Spleen (tissue), 11 donors: ENCODE measurements at regions not wholly inside any gene's neighbourhood (a gene's known extent, or its start where the extent isn't known, plus 50 kb on each side); places are given as distances from the start of the nearest gene placed in this dataset.
A peak's percentile ranks its signal among the peaks of the same experiment; 100 is the strongest.

Experiments
- DNase-seq: peaks from one replicate; pipeline ENCODE4 v3.0.0-alpha.2; 2020
- H3K27ac ChIP-seq, 8 donors: fragments of 200-600 bp; sonication (generic) in 7 of 8; 1 replicate in 4 of 8; 2 replicates in 4 of 8; pipeline versions ENCODE4 v1.5.0 to v1.8.0; 2016 to 2021; ENCODE audit warnings: inconsistent platforms in 4 of 8, mild to moderate bottlenecking in 4 of 8, moderate library complexity in 1 of 8
- H3K27me3 ChIP-seq, 7 donors: fragments of 200-600 bp; sonication (generic) in 6 of 7; replicated peaks in 1 of 7; 1 replicate in 4 of 7; 2 replicates in 3 of 7; pipeline versions ENCODE4 v1.5.0 to v1.8.0; 2016 to 2021; ENCODE audit warnings: inconsistent platforms in 3 of 7, mild to moderate bottlenecking in 1 of 7
- H3K36me3 ChIP-seq, 6 donors: fragments of 200-600 bp; sonication (generic) in 5 of 6; 1 replicate in 4 of 6; 2 replicates in 2 of 6; pipeline versions ENCODE4 v1.5.0 to v1.8.0; 2016 to 2021; ENCODE audit warnings: inconsistent platforms in 2 of 6
- H3K4me1 ChIP-seq, 6 donors: fragments of 200-600 bp; sonication (generic) in 5 of 6; 1 replicate in 3 of 6; 2 replicates in 3 of 6; pipeline versions ENCODE4 v1.5.0 to v1.8.0; 2016 to 2021; ENCODE audit warnings: inconsistent platforms in 3 of 6
- H3K4me3 ChIP-seq, 8 donors: fragments of 200-600 bp; sonication (generic) in 7 of 8; 1 replicate in 4 of 8; 2 replicates in 4 of 8; pipeline versions ENCODE4 v1.5.0 to v1.8.0; 2016 to 2021; ENCODE audit warnings: inconsistent platforms in 4 of 8, mild to moderate bottlenecking in 4 of 8, moderate library complexity in 2 of 8
- H3K9me3 ChIP-seq, 8 donors: fragments of 200-600 bp; sonication (generic) in 7 of 8; 1 replicate in 4 of 8; 2 replicates in 4 of 8; pipeline versions ENCODE4 v1.5.0 to v1.8.0; 2016 to 2021; ENCODE audit warnings: inconsistent platforms in 4 of 8
- POLR2A ChIP-seq, 3 donors: fragments of 450-650 bp; IDR thresholded peaks; one replicate each; pipeline ENCODE4 v1.5.1; 2017; ENCODE audit warnings: antibody characterized with exemption in 3 of 3, mild to moderate bottlenecking in 1 of 3
- POLR2AphosphoS5 ChIP-seq, 3 donors: sonication (generic); formaldehyde crosslinking; IDR thresholded peaks; one replicate each; pipeline ENCODE4 v1.5.1; 2017; ENCODE audit warnings: antibody characterized with exemption in 3 of 3
- WGBS, 5 donors: extraction: QIAGEN DNeasy Blood & Tissue Kit in 3 of 5; methylation state at CpG; one replicate each; pipeline versions ENCODE4 v1.1.5 to v1.1.7; 2013 to 2018; 5-methylcytosine and 5-hydroxymethylcytosine counted together
- intact Hi-C: fragments of 100-400 bp; cut with DNase I; formaldehyde crosslinking; loops from one replicate; pipeline ENCODE4 v1.15.0; 2023; ENCODE audit warnings: low total_unique reads
- TF ChIP-seq, protein P1 (sequence below), 11 experiments: fragments of 200-600 bp in 7 of 11; fragments of 450-650 bp in 4 of 11; sonication (generic) in 4 of 11; IDR thresholded peaks in 8 of 11; conservative IDR thresholded peaks in 3 of 11; 1 replicate in 7 of 11; 2 replicates in 4 of 11; pipeline versions ENCODE4 v1.4.0 to v1.8.0; 2016 to 2021; ENCODE audit warnings: antibody characterized with exemption in 11 of 11, inconsistent platforms in 4 of 11, mild to moderate bottlenecking in 1 of 11
- donor health status: healthy with polysubstance abuse.
- donor health status: DM: no; HTN: no; CAD: no; lungs with moderate emphysema.
- donor health status: DM: no; HTN: no; CAD: no.
- donor health status: Bipolar disorder and iron deficiency.
- donor health status: healthy.
- donor health status: DM: no; HTN: no; CAD: no.
- donor health status: DM: yes; HTN: yes; CAD: no.

- H3K4me1 ChIP-seq = peaks cover 0 to 7% (median 0%) of the 10 kb centered on the region in 6 donors
- DNase-seq = no peak
- WGBS, 5 donors = 61 to 85% (median 77%) methylated on average over 1 of the region's 1 CpG
- no peaks in the 10 kb centered on the region for H3K9me3 ChIP-seq
- no peak overlapping the region for H3K4me3 ChIP-seq
- TF ChIP-seq POLR2AphosphoS5 (IDR thresholded peaks at IDR 0.05) (no peak), POLR2A (IDR thresholded peaks at IDR 0.05) (no peak)
- TF ChIP-seq, protein P1, sequence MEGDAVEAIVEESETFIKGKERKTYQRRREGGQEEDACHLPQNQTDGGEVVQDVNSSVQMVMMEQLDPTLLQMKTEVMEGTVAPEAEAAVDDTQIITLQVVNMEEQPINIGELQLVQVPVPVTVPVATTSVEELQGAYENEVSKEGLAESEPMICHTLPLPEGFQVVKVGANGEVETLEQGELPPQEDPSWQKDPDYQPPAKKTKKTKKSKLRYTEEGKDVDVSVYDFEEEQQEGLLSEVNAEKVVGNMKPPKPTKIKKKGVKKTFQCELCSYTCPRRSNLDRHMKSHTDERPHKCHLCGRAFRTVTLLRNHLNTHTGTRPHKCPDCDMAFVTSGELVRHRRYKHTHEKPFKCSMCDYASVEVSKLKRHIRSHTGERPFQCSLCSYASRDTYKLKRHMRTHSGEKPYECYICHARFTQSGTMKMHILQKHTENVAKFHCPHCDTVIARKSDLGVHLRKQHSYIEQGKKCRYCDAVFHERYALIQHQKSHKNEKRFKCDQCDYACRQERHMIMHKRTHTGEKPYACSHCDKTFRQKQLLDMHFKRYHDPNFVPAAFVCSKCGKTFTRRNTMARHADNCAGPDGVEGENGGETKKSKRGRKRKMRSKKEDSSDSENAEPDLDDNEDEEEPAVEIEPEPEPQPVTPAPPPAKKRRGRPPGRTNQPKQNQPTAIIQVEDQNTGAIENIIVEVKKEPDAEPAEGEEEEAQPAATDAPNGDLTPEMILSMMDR (IDR thresholded peaks at IDR 0.05 in 8 of 11, conservative IDR thresholded peaks at IDR 0.05 in 3 of 11) = no peak
- H3K36me3 ChIP-seq = no peaks in the 10 kb centered on the region
- intact Hi-C loops = no loop called here
- H3K27ac ChIP-seq = peak overlapping the region in 2 of 8 donors; percentile 4 to 23
- no peaks in the 10 kb centered on the region for H3K27me3 ChIP-seq
Measured at GRCh38 chr1:192862271-192862670, 53.4 kb downstream of the RGS2 start.

- Histone ChIP-seq H3K4me1 (peaks cover 0 to 20% (median 6%) of the 10 kb centered on the region in 6 donors), H3K4me3 (no peak overlapping the region), H3K27me3 (no peaks in the 10 kb centered on the region), H3K36me3 (no peaks in the 10 kb centered on the region), H3K9me3 (peaks cover 0 to 3% (median 0%) of the 10 kb centered on the region in 8 donors), H3K27ac (peak overlapping the region in 6 of 8 donors; percentile 40 to 72 (median 56))
- no peak for DNase-seq
- intact Hi-C loops = no loop called here
- TF ChIP-seq, protein P1 (IDR thresholded peaks at IDR 0.05 in 8 of 11, conservative IDR thresholded peaks at IDR 0.05 in 3 of 11) = no peak
- TF ChIP-seq POLR2AphosphoS5 (IDR thresholded peaks at IDR 0.05) = no peak
- no peak for TF ChIP-seq POLR2A (IDR thresholded peaks at IDR 0.05)
- WGBS, 5 donors = 61 to 76% (median 70%) methylated on average over 5 of the region's 5 CpGs
Measured at GRCh38 chr1:192866241-192866868, 57.5 kb downstream of the RGS2 start.

GRCh38 chr1:192867180-192867579 lies 58.3 kb downstream of the RGS2 start:
- Histone ChIP-seq H3K36me3 (no peaks in the 10 kb centered on the region), H3K27ac (peak overlapping the region in 1 of 8 donors; percentile 72), H3K4me3 (no peak overlapping the region), H3K4me1 (peaks cover 0 to 20% (median 6%) of the 10 kb centered on the region in 6 donors), H3K9me3 (peaks cover 0 to 8% (median 0%) of the 10 kb centered on the region in 8 donors), H3K27me3 (no peaks in the 10 kb centered on the region)
- intact Hi-C loops = no loop called here
- TF ChIP-seq, protein P1 (IDR thresholded peaks at IDR 0.05 in 8 of 11, conservative IDR thresholded peaks at IDR 0.05 in 3 of 11) = no peak
- no peak for TF ChIP-seq POLR2A (IDR thresholded peaks at IDR 0.05)
- no peak for TF ChIP-seq POLR2AphosphoS5 (IDR thresholded peaks at IDR 0.05)
- 88 to 94% (median 90%) methylated on average over 4 of the region's 4 CpGs for WGBS, 5 donors
- no peak for DNase-seq

- Histone ChIP-seq H3K27me3 (no peaks in the 10 kb centered on the region), H3K4me1 (peaks cover 0 to 20% (median 2%) of the 10 kb centered on the region in 6 donors), H3K4me3 (peak overlapping the region in 1 of 8 donors; percentile 1), H3K9me3 (peaks cover 0 to 8% (median 0%) of the 10 kb centered on the region in 8 donors), H3K27ac (peak overlapping the region in 6 of 8 donors; percentile 12 to 80 (median 42)), H3K36me3 (no peaks in the 10 kb centered on the region)
- DNase-seq = no peak
- TF ChIP-seq, protein P1 (IDR thresholded peaks at IDR 0.05 in 8 of 11, conservative IDR thresholded peaks at IDR 0.05 in 3 of 11) = no peak
- TF ChIP-seq POLR2AphosphoS5 (IDR thresholded peaks at IDR 0.05) = no peak
- 58 to 82% (median 70%) methylated on average over 4 of the region's 4 CpGs for WGBS, 5 donors
- intact Hi-C loops = no loop called here
Measured at GRCh38 chr1:192869308-192869940, 60.6 kb downstream of the RGS2 start.
